Pancreas (tissue), 10 donors: ENCODE measurements at regions not wholly inside any gene's neighbourhood (a gene's known extent, or its start where the extent isn't known, plus 50 kb on each side); places are given as distances from the start of the nearest gene placed in this dataset.

Experiments used
- ATAC-seq, 4 donors: fragments of 200-7000 bp; cut with Tn5 transposase; one replicate each; pipeline versions ENCODE4 v1.8.0 to v1.9.1; 2020; ENCODE audit warnings: mild to moderate bottlenecking in 4 of 4, moderate library complexity in 4 of 4
- DNase-seq, 6 donors: peaks; one replicate each; pipeline ENCODE4 v3.0.0-alpha.2; 2020
- FAIRE-seq: peaks from 2 replicates; lab custom pipeline; 2012; peaks lifted over from hg19 to GRCh38; lab: Jason Lieb, UNC
- H3K27ac ChIP-seq, 4 donors: fragments of 200-600 bp; sonication (generic); 1 replicate in 3 of 4; 2 replicates in 1 of 4; pipeline versions ENCODE4 v1.5.0 to v1.8.0; 2020
- H3K27me3 ChIP-seq, 4 donors: fragments of 200-600 bp; one replicate each; pipeline ENCODE4 v1.8.0; 2021
- H3K36me3 ChIP-seq, 3 donors: fragments of 200-600 bp; sonication (generic) in 1 of 3; one replicate each; pipeline versions ENCODE4 v1.5.0 to v1.8.0; 2020 to 2021
- H3K4me1 ChIP-seq, 3 donors: fragments of 200-600 bp; one replicate each; pipeline ENCODE4 v1.8.0; 2021
- H3K4me3 ChIP-seq, 4 donors: fragments of 200-600 bp; sonication (generic) in 2 of 4; one replicate each; pipeline versions ENCODE4 v1.5.0 to v1.8.0; 2020 to 2021
- H3K9me3 ChIP-seq, 4 donors: fragments of 200-600 bp; one replicate each; pipeline ENCODE4 v1.8.0; 2021
- CTCF ChIP-seq, 4 donors: fragments of 200-600 bp; sonication (generic) in 3 of 4; IDR thresholded peaks; one replicate each; pipeline versions ENCODE4 v1.5.0 to v1.8.0; 2021; ENCODE audit warnings: antibody characterized with exemption in 4 of 4
- WGBS, 2 donors: extraction: QIAGEN DNeasy Blood & Tissue Kit; methylation state at CpG; one replicate each; pipeline ENCODE4 v1.1.7; 2013; 5-methylcytosine and 5-hydroxymethylcytosine counted together
- intact Hi-C, 3 donors: fragments of 100-400 bp; cut with DNase I; formaldehyde crosslinking; loops; one replicate each; pipeline versions ENCODE4 v1.11.1 to v1.14.2; 2022
- donor health status: healthy with polysubstance abuse.
- donor health status: DM: no; HTN: no; CAD: no; lungs with moderate emphysema.
- donor health status: DM: no; HTN: no; CAD: no.
- donor health status: control.
- donor health status: control.
- donor health status: Bipolar disorder and iron deficiency.
- donor health status: DM: yes; HTN: yes; CAD: no.
- donor health status: DM: no; HTN: no; CAD: no.
- donor health status: DM: no; HTN: no; CAD: no.
- donor health status: DM: yes; HTN: yes; CAD: no.

DNA sequence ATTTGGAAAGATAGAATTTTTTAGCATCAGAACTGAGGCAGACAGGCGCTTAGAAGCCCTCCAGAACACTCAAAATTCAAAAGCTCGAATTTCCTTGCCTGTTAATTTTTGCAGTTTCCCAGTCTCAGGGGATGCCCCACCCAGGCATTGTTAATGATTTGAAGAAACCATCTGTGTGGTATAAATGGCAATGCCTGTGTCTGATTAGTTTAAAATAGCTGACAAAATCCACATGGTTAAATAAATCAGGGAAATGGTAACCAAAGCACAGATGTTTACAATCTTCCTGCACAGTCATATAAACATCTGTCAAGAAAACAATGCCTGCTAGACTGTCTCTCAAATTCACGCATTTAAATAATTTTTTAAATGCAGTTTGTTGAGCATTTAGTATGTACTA lies 185.2 kb upstream of the RGMB start:
- FAIRE-seq, result no peak
- no peak for DNase-seq
- TF ChIP-seq CTCF (IDR thresholded peaks at IDR 0.05), result no peak
- intact Hi-C loops, result no loop called here
- 57 to 67% methylated on average over 3 of the region's 3 CpGs for WGBS, 2 donors
- Histone ChIP-seq H3K36me3 (no peaks in the 10 kb centered on the region), H3K4me3 (no peak overlapping the region), H3K4me1 (no peaks in the 10 kb centered on the region), H3K27me3 (no peaks in the 10 kb centered on the region), H3K27ac (no peak overlapping the region), H3K9me3 (no peaks in the 10 kb centered on the region)
- ATAC-seq, result no peak

- DNase-seq, result no peak
- no peak overlapping the region for H3K27ac ChIP-seq
- H3K4me3 ChIP-seq, result no peak overlapping the region
- no peak for ATAC-seq
- no peak for TF ChIP-seq CTCF (IDR thresholded peaks at IDR 0.05)
- H3K9me3 ChIP-seq, result no peaks in the 10 kb centered on the region
- 31 to 42% methylated on average over 4 of the region's 4 CpGs for WGBS, 2 donors
- intact Hi-C loops, result no loop called here
- no peaks in the 10 kb centered on the region for H3K36me3 ChIP-seq
- no peaks in the 10 kb centered on the region for H3K27me3 ChIP-seq
- no peak for FAIRE-seq
- no peaks in the 10 kb centered on the region for H3K4me1 ChIP-seq
Measured at GRCh38 chr5:98593418-98593817, 180.0 kb upstream of the RGMB start.

GRCh38 chr5:98594098-98594497 lies 179.4 kb upstream of the RGMB start:
- H3K27ac ChIP-seq, result no peak overlapping the region
- no peak for DNase-seq
- no peak for FAIRE-seq
- TF ChIP-seq CTCF (IDR thresholded peaks at IDR 0.05), result no peak
- 59 to 67% methylated on average over 4 of the region's 4 CpGs for WGBS, 2 donors
- H3K4me1 ChIP-seq, result no peaks in the 10 kb centered on the region
- H3K27me3 ChIP-seq, result no peaks in the 10 kb centered on the region
- intact Hi-C loops, result no loop called here
- ATAC-seq, result no peak
- H3K4me3 ChIP-seq, result no peak overlapping the region
- no peaks in the 10 kb centered on the region for H3K36me3 ChIP-seq
- no peaks in the 10 kb centered on the region for H3K9me3 ChIP-seq

DNA sequence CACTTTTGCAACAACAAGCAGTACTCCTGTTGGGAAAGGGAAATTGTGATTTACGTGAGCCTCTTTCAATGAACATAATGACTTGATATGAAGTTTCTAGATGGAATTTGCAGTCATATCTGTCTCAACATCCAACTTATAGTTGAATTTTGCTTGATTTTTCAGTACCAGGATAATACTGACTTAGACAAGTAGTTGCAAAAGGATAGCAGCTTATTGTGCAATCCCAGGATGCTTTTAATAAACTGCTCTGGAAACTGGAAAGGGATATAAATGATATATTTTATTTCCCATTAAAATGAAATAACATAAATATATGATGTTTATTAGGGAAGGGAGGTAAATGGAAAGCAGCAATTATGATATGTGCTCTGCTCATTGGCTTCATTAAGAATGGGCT lies 174.4 kb upstream of the RGMB start:
- ATAC-seq, result no peak
- FAIRE-seq, result no peak
- DNase-seq, result no peak
- peaks cover 0 to 3% (median 0%) of the 10 kb centered on the region in 4 donors for H3K9me3 ChIP-seq
- no peak overlapping the region for H3K4me3 ChIP-seq
- TF ChIP-seq CTCF (IDR thresholded peaks at IDR 0.05), result no peak
- H3K4me1 ChIP-seq, result no peaks in the 10 kb centered on the region
- WGBS, 2 donors, result 95 to 100% methylated on average over 1 of the region's 1 CpG
- intact Hi-C loops, result no loop called here
- no peak overlapping the region for H3K27ac ChIP-seq
- H3K27me3 ChIP-seq, result no peaks in the 10 kb centered on the region
- H3K36me3 ChIP-seq, result no peaks in the 10 kb centered on the region

DNA sequence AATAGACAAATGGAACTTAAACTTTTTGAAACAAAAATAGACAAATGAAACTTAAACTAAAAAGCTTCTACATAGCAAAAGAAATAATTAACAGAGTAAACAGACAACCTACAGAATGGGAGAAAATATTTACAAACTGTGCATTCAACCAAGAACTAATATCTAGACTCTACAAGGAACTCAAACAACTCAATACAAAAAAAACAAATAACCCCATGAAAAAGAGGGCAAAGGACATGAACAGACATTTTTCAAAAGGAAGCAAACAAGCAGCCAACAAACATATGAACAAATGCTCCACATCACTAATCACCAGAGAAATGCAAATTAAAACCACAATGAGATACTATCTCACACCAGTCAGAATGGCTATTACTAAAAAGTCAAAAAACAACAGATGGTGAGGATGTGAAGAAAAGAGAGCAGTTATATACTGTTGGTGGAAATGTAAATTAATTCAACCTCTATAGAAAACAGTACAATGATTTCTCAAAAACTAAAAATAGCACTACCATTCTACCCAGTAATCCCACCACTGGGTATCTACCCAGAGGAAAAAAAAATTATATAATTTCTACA lies 170.8 kb upstream of the RGMB start:
- Histone ChIP-seq H3K27ac (no peak overlapping the region), H3K27me3 (no peaks in the 10 kb centered on the region), H3K9me3 (peaks cover 0 to 3% (median 0%) of the 10 kb centered on the region in 4 donors), H3K4me3 (no peak overlapping the region), H3K4me1 (no peaks in the 10 kb centered on the region), H3K36me3 (no peaks in the 10 kb centered on the region)
- no peak for TF ChIP-seq CTCF (IDR thresholded peaks at IDR 0.05)
- DNase-seq, result no peak
- no peak for ATAC-seq
- intact Hi-C loops, result no loop called here
- no peak for FAIRE-seq
